HG03060 (cell line): ENCODE measurements at regions not wholly inside any gene's neighbourhood (a gene's known extent, or its start where the extent isn't known, plus 50 kb on each side); places are given as distances from the start of the nearest gene placed in this dataset.

Source experiments
- ATAC-seq: cut with Tn5 transposase; IDR thresholded peaks from one replicate; pipeline ENCODE4 v1.9.1; 2021; ENCODE audit warnings: low read depth, moderate number of reproducible peaks; ENCODE audit not compliant: unreplicated experiment

DNA sequence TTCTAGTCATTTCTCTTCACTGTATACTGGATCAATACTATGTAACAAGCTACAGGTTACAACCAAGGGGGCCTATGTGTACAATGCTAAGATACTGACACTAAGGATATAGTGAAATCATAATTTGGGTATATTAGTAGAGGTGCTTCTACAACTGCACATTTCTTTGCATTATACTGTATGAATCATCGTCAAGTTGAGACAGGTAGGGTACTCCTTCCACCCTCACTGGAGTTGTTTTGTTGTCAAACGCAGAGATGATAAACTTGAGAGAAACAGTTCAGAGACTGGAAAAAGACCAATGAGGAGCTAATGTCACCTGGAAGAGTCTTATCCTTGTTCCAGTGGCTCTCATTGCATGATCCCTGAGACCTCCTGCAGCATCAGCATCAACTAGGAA lies 208.2 kb upstream of the PRPS1L1 start:
- ATAC-seq, result no peak

DNA sequence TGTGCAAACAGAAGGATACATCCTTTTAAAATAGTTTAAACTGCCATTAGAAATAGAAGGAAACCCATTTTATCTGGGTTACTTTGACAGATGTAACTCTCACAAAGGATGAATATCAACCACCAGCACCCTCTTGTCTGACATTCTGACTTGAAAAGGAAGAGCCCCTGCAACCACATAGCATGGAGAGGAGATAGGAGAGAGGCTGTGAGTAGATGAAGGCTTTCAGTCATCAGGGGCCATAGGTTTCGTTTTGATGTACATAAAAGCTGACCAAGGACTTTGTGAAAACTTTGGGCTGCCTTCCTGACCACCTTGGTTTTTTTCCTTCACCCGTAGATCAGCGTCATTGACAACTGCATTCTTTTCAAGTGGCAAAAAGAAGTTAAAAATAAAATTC lies 211.6 kb upstream of the PRPS1L1 start:
- no peak for ATAC-seq

GRCh38 chr7:18241543-18242231 lies 214.0 kb upstream of the PRPS1L1 start:
- peak; percentile 66 for ATAC-seq

DNA sequence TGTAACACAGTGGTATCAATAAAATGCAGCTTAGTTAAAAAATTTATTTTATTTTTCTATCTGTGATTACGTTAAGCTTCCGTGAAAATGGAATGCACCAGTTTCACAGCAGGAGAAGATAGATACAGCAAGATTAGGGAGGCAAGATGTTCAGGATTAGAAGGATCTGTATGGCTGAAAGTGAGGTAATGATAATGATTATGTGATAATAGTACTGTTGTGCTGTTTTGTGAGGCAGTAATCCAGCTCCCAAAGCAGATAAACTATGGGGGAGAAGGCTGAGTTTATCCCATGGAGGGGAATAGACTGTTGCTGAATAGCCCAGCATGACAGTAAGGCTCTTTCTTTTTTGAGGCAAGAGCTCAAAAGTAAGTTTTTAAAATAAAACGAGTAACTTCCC lies 216.1 kb upstream of the PRPS1L1 start:
- ATAC-seq, result no peak

DNA sequence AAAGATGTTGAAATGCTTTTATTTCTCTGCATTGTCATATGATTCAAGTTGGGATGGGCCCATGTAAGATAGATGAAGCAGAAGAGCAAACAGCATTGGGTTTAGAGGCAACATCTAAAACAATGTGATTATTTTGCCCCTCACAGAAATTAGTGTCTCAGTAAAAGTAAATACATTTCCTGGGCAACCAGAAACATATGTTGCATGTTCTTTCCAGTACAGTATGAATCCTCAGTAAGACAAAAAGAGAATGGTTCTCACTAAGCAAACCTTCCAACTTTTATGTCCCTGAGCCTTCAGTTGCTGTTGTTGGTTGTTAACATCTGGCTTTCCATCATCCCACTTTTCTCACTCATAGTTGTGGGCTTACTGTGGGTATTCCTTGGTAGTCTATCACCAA lies 222.5 kb upstream of the PRPS1L1 start:
- no peak for ATAC-seq

- ATAC-seq, result no peak
These were observed 230.1 kb upstream of the PRPS1L1 start for GRCh38 chr7:18257711-18258110.

DNA sequence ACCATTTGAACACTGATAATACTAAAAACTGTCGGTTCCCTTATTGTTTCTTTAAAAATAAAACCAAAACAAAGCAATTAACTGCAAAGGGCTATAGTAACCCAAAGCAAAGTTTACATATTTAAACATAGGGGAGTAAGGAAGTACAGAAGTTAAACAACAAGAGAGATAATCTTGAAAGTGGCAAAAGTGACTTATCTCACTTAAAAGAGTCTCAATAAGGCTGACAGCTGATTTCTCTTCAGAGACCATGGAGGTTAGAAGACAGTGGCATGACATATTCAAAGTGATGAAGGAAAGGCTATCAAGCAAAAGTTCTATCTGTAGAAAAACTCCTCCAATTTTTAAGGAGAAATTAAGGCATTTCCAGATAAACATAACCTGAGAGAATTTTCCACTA lies 233.5 kb upstream of the HDAC9 start:
- no peak for ATAC-seq

- no peak for ATAC-seq
These were observed 229.8 kb upstream of the HDAC9 start for GRCh38 chr7:18265611-18266281.

DNA sequence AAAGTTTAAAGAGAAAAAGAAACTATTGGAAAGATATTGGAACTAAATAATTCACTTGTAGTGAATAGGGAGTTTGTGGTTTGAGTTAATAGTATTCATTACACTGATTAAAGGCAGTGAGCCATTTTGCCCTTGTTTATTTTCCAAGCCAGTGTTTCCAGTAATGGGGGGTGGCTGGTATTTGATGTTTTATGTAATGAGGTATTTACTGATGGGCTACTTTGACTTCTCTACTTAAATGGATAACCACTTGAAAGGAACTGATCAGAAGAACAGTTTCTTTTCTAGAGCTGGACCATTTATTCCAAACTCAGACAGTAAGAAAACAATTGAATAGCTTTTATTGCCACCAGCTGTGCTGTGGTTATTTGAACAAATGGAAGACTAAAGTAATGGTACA lies 227.0 kb upstream of the HDAC9 start:
- ATAC-seq, result no peak

DNA sequence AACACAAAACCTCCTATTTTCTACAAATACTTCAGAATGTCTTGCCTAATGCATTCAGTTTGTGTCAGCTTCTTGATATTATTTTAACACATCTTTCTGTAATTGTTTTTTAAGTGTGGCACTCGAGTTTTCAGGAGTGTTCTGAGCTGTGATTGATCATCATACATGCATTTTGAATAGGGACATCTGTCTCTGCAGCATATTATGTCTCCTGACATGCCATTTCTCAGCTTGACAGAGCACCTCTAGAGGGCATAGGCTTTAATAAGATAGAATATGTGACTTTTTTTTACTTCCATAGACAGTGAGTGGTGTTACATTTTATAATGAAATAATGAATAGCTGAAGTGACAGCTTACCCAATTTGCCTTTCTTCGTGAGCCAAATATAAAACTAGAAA lies 219.2 kb upstream of the HDAC9 start:
- no peak for ATAC-seq

GRCh38 chr7:18278316-18278715 lies 217.2 kb upstream of the HDAC9 start:
- no peak for ATAC-seq

GRCh38 chr7:18283045-18283444 lies 212.5 kb upstream of the HDAC9 start:
- ATAC-seq, result no peak

DNA sequence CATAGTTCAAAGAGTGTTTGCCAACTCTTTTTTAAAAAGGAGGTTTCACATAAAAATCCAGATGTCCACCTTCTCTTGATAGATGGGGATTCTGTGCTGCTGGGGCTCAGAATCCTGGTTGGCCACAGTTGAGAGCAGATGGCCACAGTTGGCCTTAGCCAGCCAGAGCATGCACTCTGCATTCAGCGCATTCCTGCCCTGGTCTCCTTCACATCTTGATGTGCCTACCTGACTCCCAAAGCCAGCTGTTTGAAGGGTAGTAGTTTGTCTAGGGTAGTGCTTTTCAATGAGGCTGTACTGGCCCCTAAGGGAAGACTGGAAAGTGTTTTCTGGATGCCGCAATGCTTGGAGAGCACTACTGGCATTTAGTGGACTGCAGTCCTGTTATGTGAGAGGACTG lies 208.1 kb upstream of the HDAC9 start:
- ATAC-seq, result no peak

DNA sequence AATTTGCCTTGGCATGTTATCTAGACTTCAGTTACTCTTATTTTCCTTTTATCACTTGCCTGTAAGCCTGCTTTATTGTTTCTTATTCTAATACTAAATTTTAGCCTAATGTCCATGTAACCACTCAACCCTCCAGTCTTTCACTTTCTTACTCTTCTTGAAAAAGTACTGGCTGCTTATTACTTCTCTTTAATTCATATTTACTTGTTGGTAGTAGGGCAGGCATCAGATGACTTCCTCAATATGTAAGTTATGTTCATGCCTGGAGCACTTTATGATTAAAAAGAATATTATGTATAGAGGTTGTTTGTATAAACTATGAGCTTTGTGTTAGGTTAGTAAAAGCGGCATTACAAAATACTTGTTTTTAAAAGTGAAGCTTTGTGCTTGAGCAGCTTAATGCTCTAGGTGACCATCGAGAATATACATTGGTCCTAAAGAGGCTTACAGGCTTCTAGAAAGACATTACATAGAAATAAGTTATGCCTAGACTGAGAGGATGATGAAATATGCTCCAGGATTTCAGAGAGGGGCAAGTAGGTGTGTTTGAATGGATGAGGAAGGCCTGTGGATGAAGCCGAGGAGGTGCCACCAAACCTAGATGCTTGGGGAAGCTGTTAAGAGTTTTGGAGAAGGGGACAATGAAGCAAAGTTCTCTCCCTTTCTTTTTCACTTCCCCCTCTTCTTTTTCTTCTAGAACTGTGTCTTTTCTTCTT lies 207.1 kb upstream of the HDAC9 start:
- no peak for ATAC-seq

DNA sequence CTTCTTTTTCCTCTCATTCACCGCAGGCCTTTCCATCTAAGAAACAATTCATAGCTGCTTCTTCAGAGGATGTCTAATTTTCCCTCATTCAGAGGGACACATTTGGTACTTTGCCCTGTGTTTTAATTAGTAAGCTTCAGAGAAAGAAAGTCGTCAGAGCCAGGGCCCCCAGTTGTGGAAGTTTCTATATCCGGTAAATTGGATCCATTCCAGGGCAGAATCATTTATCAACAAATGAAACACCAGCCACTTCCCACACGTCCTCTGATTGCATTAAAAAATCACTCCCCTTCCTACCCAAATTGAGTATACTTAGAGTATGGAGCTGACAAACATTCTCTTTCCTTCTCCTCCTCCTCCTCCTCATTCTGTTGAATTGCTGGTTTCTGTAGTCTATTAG lies 205.8 kb upstream of the HDAC9 start:
- no peak for ATAC-seq

GRCh38 chr7:18290223-18290622 lies 205.3 kb upstream of the HDAC9 start:
- ATAC-seq, result peak; percentile 61

DNA sequence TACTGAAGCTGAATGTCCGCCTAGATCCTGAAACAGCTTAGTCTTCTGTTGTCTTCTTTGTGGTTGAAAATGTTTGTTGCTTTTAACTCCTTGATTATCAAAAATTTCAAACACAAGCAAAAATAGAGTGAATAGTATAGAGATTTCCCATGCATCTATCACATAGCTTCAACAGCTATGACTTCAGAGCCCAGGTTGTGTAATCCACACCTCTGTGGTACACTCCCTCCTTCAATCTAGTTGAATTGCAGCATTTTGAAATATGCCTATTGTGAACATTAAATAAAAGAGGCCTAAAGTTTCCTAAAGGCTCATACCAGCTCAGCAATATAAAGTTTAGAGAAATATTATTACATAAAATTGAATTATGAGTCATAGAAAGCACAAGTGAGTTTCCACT lies 204.7 kb upstream of the HDAC9 start:
- no peak for ATAC-seq

DNA sequence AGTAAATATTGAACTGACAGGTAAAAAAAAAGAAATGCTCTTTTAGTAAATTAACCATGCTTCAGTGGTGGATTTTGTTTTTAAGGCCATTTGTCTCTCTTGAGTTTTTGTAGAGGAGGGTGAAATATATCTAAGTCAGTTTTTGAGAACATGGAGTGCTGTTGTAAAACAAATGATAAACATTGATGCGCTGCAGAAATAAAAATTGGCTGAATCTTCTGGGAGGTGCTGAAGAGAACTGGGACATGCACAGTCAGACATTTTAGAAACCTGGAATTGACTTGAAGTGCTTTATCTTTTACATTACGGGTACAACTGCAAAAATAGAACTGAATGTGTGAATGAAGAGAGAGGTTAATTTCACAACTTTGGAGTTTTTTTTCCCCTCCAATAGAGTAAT lies 203.0 kb upstream of the HDAC9 start:
- no peak for ATAC-seq

DNA sequence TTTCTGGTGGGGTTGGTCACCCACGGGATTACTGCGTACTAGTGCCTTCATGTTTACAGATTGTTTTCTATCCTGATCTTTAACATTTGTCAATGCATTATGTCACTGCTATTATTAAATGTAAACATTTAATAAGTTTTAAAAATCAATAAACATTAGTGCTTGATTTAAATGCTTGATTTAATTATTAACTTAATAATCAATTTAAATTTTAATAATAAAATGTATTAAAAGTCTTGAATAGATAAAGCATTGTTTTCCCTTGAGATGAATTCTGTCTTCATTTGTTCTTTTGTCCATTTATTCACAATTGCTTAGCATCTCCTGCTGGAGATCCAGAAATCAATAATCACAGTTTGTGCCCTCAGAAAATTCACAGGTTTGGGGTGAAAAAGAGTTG lies 201.8 kb upstream of the HDAC9 start:
- no peak for ATAC-seq

- ATAC-seq, result no peak
These were observed 201.1 kb upstream of the HDAC9 start for GRCh38 chr7:18294411-18294810.

- no peak for ATAC-seq
These were observed 199.6 kb upstream of the HDAC9 start for GRCh38 chr7:18295781-18296423.
